A549 (cell line): ENCODE measurements at regions not wholly inside any gene's neighbourhood (a gene's known extent, or its start where the extent isn't known, plus 50 kb on each side); places are given as distances from the start of the nearest gene placed in this dataset.

Source experiments
- CTCF ChIP-seq: fragments of >200 bp; sonication (Bioruptor Twin); formaldehyde crosslinking; IDR thresholded peaks from 3 replicates; pipeline ENCODE4 v1.5.1; 2016
- EP300 ChIP-seq, 2 experiments: fragments of >200 bp; sonication (Bioruptor Twin); formaldehyde crosslinking; IDR thresholded peaks; 2 replicates in 1 of 2; 3 replicates in 1 of 2; pipeline ENCODE4 v1.6.1; 2016 to 2017
- ESRRA ChIP-seq: fragments of 150-350 bp; IDR thresholded peaks from 2 replicates; pipeline ENCODE4 v1.6.1; 2014; ENCODE audit warnings: mild to moderate bottlenecking, low read length, borderline replicate concordance
- POLR2A ChIP-seq: IDR thresholded peaks from 2 replicates; pipeline ENCODE4 v1.6.1; 2012; ENCODE audit warnings: mild to moderate bottlenecking, low read length
- POLR2AphosphoS2 ChIP-seq: conservative IDR thresholded peaks from 2 replicates; pipeline ENCODE4 v1.6.1; 2012; ENCODE audit warnings: low read length, improper control_type of control experiment, inconsistent platforms
- RCOR1 ChIP-seq: fragments of 150-350 bp; IDR thresholded peaks from 2 replicates; pipeline ENCODE4 v1.6.1; 2014; ENCODE audit warnings: antibody characterized with exemption, low read length, low read depth
- RFX5 ChIP-seq: fragments of 450-650 bp; IDR thresholded peaks from 2 replicates; pipeline ENCODE4 v1.7.1; 2014; ENCODE audit warnings: antibody characterized with exemption, mild to moderate bottlenecking, moderate library complexity

GRCh38 chr16:52149003-52149402 is 397.9 kb downstream of the TOX3 start:
- TF ChIP-seq POLR2A (no peak), ESRRA (no peak), CTCF (no peak), RCOR1 (no peak), EP300 (IDR thresholded peaks at IDR 0.05) (no peak), POLR2AphosphoS2 (no peak), RFX5 (no peak)
